ENCODE measurements at regions not wholly inside any gene's neighbourhood (a gene's known extent, or its start where the extent isn't known, plus 50 kb on each side); places are given as distances from the start of the nearest gene placed in this dataset.
"Not testable (repeated sequence)": the region's sequence is repeated elsewhere in the genome, so short reads cannot be mapped to it uniquely, and the experiment has no call there.

- no peak for DNase-seq (ENCODE audit: low read depth)
- H3K4me3 ChIP-seq (ENCODE audit: low read depth, low read length) = no peak overlapping the region
- CTCF ChIA-PET = interaction anchor here (0.8 to 2.6 kb wide), 4 partner anchors 8 to 701 kb away, joined by 3 to 8 read pairs (median 4); no protein-coding TSS in a partner anchor
- POLR2A ChIA-PET = no interaction called here
- H3K36me3 ChIP-seq (ENCODE audit: control insufficient read depth, insufficient read depth, low read length) = no peaks in the 10 kb centered on the region
- H3K27me3 ChIP-seq (ENCODE audit: control insufficient read depth, insufficient read depth, low read length) = no peaks in the 10 kb centered on the region
- TF ChIP-seq CTCF (IDR thresholded peaks at IDR 0.05; ENCODE audit: insufficient read depth, low read depth, low read length) = no peak
Measured at GRCh38 chr3:107227091-107227490, 150.1 kb upstream of the CCDC54 start.

GRCh38 chr3:107233877-107234276 lies 143.4 kb upstream of the CCDC54 start:
- H3K27me3 ChIP-seq (ENCODE audit: control insufficient read depth, insufficient read depth, low read length); POLR2A ChIA-PET; DNase-seq (ENCODE audit: low read depth); H3K4me3 ChIP-seq (ENCODE audit: low read depth, low read length); H3K36me3 ChIP-seq (ENCODE audit: control insufficient read depth, insufficient read depth, low read length): not testable (repeated sequence)
- CTCF ChIA-PET = interaction anchor here (0.7 to 2.4 kb wide), 3 partner anchors 10 to 427 kb away, joined by 3 to 8 read pairs (median 3); no protein-coding TSS in a partner anchor

GRCh38 chr3:107235193-107235927 lies 141.9 kb upstream of the CCDC54 start:
- Histone ChIP-seq H3K27me3 (ENCODE audit: control insufficient read depth, insufficient read depth, low read length) (no peaks in the 10 kb centered on the region), H3K4me3 (ENCODE audit: low read depth, low read length) (peak overlapping the region; percentile 41), H3K36me3 (ENCODE audit: control insufficient read depth, insufficient read depth, low read length) (no peaks in the 10 kb centered on the region)
- POLR2A ChIA-PET = no interaction called here
- CTCF ChIA-PET = interaction anchor here (0.5 to 3.4 kb wide), 37 partner anchors 8 to 1412 kb away, joined by 3 to 24 read pairs (median 4); no protein-coding TSS in a partner anchor
- TF ChIP-seq CTCF (IDR thresholded peaks at IDR 0.05; ENCODE audit: insufficient read depth, low read depth, low read length) = no peak
- DNase-seq (ENCODE audit: low read depth) = no peak

- ChIA-PET POLR2A (no interaction called here), CTCF (interaction anchor here (0.5 to 3.4 kb wide), 35 partner anchors 8 to 1246 kb away, joined by 3 to 24 read pairs (median 4); no protein-coding TSS in a partner anchor)
- Histone ChIP-seq H3K36me3 (ENCODE audit: control insufficient read depth, insufficient read depth, low read length) (no peaks in the 10 kb centered on the region), H3K4me3 (ENCODE audit: low read depth, low read length) (peak overlapping the region; percentile 41), H3K27me3 (ENCODE audit: control insufficient read depth, insufficient read depth, low read length) (no peaks in the 10 kb centered on the region)
- DNase-seq (ENCODE audit: low read depth) = no peak
- TF ChIP-seq CTCF (IDR thresholded peaks at IDR 0.05; ENCODE audit: insufficient read depth, low read depth, low read length) = peak; percentile 76
Measured at GRCh38 chr3:107235928-107236315, 141.3 kb upstream of the CCDC54 start.

- ChIA-PET POLR2A (no interaction called here), CTCF (interaction anchor here (0.7 to 3.4 kb wide), 21 partner anchors 12 to 1237 kb away, joined by 3 to 24 read pairs (median 5); no protein-coding TSS in a partner anchor)
- no peak for TF ChIP-seq CTCF (IDR thresholded peaks at IDR 0.05; ENCODE audit: insufficient read depth, low read depth, low read length)
- no peak for DNase-seq (ENCODE audit: low read depth)
- Histone ChIP-seq H3K4me3 (ENCODE audit: low read depth, low read length) (no peak overlapping the region), H3K27me3 (ENCODE audit: control insufficient read depth, insufficient read depth, low read length) (no peaks in the 10 kb centered on the region), H3K36me3 (ENCODE audit: control insufficient read depth, insufficient read depth, low read length) (no peaks in the 10 kb centered on the region)
Measured at GRCh38 chr3:107236655-107237337, 140.4 kb upstream of the CCDC54 start.
